ENCODE measurements at regions not wholly inside any gene's neighbourhood (a gene's known extent, or its start where the extent isn't known, plus 50 kb on each side); places are given as distances from the start of the nearest gene placed in this dataset.

DNA sequence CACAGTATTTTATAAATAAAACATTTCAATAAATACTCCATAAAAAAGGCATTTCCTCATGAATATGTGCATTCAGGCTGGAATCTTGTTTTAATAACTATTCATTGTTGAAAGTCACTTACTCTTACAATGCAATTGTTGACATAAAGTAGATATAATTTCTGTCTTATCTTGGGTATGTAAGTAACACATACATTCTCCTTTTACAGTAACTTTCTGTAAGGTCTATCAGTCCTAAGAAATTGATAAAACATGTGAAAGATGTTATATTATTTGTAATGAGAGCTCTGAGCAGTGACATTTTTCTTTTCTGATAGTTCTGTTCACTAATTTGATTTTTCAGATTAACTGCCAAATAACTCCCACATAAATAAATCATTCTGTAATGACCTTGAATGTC lies 1249.2 kb downstream of the STIM2 start:
- TF ChIP-seq, protein P1, sequence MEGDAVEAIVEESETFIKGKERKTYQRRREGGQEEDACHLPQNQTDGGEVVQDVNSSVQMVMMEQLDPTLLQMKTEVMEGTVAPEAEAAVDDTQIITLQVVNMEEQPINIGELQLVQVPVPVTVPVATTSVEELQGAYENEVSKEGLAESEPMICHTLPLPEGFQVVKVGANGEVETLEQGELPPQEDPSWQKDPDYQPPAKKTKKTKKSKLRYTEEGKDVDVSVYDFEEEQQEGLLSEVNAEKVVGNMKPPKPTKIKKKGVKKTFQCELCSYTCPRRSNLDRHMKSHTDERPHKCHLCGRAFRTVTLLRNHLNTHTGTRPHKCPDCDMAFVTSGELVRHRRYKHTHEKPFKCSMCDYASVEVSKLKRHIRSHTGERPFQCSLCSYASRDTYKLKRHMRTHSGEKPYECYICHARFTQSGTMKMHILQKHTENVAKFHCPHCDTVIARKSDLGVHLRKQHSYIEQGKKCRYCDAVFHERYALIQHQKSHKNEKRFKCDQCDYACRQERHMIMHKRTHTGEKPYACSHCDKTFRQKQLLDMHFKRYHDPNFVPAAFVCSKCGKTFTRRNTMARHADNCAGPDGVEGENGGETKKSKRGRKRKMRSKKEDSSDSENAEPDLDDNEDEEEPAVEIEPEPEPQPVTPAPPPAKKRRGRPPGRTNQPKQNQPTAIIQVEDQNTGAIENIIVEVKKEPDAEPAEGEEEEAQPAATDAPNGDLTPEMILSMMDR (IDR thresholded peaks at IDR 0.05) = no peak
- no peak for TF ChIP-seq POLR2A (IDR thresholded peaks at IDR 0.05)
